ENCODE measurements at regions not wholly inside any gene's neighbourhood (a gene's known extent, or its start where the extent isn't known, plus 50 kb on each side); places are given as distances from the start of the nearest gene placed in this dataset.
"Not testable (repeated sequence)": the region's sequence is repeated elsewhere in the genome, so short reads cannot be mapped to it uniquely, and the experiment has no call there.

DNA sequence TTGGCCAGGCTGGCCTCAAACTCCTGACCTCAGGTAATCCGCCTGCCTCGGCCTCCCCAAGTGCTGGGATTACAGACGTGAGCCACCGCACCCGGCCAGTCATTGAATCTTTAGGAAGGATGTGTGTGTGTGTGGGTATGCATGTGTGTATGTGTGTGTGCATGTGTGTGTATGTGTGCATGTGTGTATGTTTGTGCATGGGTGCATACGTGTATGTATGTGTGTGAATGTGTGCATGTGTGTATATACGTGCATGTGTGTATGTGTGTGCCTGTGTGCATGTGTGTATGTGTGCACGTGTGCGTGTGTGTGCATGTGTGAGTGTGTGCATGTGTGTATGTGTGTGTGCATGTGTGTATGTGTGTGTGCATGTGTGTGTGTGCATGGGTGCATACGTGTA, 120.1 kb upstream of the SHH start:
- DNase-seq = not testable (repeated sequence)

- DNase-seq = no peak
Measured at GRCh38 chr7:155931396-155932085, 119.3 kb upstream of the SHH start.

DNA sequence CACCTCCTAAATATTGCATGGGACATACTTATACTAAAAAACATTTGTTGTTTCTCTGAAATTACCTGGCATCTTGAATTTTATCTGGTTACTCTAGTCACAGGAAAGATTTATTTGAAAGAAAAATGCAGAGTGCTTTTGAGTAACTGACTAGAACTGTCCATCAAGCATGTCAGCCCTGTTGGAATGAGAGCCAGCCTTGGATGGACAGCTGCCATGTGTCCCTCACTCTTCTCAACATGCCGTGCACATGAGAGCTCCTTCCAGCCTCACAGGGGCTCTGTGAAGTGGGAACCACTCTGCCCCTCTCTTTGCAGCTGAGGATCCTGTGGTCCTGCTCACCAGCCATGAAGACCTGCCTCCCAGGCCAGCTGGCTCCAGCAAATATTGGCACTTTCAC, 118.3 kb upstream of the SHH start:
- no peak for DNase-seq

- no peak for DNase-seq
Measured at GRCh38 chr7:155930061-155930460, 117.8 kb upstream of the SHH start.

DNA sequence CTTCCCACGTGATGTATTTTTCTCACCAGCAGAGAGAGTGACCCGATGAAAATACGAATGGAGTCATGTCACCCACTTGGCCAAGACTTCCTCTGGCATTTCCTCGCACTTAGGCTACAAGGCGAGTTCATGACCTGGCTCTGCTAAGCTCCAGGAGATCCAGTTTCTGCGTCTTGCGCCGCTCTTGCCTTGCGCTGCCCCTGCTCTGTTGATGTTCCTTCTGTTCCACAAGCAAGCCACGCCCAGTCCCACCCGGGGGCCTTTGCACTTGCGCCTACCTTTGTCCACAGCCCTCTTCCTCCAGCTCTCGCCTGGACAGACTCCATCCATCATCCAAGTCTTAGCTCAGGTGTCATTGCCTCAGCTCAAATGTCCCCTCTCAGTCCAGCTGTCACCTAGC, 116.3 kb upstream of the SHH start:
- DNase-seq = no peak

- no peak for DNase-seq
Measured at GRCh38 chr7:155927905-155928304, 115.6 kb upstream of the SHH start.

DNA sequence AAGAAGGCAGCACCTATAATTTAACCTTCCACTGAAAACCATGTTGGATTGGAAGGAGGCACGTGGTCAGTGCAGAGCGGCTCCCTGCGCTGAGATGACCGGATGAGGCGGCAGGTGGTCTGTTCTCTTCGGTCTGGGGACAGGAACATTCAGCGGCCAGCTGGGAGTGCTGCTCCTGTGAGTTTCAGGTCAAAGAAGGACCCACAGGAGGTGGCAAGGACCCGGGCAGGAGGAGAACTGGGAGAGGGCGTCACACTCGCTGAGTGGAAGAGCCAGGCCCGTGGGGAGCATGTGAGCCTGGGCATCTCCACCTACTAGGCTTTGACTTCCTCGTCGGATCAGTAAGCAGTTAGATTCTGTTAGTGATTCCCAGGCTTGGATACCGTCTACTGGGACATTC, 113.4 kb upstream of the SHH start:
- no peak for DNase-seq

DNA sequence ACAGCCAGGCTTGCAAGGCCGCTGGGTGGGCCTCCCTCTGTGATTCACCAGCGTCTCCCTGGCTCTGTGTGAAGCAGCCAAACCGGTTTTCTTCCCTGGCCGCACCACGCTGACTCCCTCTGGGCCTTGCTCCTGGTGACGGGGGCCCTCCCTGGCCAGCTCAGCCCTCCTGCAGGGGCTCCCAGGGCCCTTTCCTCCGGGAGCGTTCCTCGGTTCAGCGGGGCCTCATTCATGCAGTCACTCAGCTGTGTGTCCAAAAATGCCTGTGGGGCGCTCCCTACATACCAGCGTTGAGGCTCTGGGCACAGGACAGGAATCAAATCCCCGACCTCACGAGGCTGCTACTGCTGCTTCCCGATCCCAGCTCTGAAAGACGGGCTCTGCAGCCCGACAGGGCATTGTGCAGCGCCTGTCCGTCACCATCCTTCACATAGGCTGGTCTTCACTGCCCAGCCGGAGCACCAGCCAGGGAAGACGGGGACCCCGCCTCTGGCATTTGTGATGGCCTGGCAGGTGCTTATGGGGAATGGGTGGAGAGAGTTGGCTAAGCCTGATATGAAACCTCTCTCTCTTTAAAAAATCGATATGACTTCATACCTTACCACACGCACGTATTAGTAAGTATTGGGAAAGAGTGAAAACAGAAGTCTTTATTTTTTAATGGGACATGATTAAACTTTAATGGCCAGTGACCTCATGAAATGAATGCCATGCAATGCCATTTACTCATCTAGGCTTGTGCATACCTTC, 110.0 kb upstream of the SHH start:
- DNase-seq = no peak

DNA sequence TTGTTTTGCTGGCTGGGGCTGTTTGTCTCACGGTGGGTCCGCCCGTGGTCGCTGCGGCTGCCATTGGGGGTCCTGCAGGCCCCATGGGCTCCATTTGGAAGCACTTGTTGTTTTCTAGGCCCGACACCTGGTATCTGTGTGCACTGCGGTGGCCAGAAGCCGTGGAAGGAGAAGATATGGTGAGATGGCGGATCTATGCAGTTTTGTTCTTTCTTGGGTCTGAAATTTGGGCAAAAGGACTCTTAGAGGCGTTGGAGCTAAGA, 109.5 kb upstream of the SHH start:
- no peak for DNase-seq

GRCh38 chr7:155921086-155921803, 109.0 kb upstream of the SHH start:
- no peak for DNase-seq

- no peak for DNase-seq
Measured at GRCh38 chr7:155920068-155920461, 107.8 kb upstream of the SHH start.

DNA sequence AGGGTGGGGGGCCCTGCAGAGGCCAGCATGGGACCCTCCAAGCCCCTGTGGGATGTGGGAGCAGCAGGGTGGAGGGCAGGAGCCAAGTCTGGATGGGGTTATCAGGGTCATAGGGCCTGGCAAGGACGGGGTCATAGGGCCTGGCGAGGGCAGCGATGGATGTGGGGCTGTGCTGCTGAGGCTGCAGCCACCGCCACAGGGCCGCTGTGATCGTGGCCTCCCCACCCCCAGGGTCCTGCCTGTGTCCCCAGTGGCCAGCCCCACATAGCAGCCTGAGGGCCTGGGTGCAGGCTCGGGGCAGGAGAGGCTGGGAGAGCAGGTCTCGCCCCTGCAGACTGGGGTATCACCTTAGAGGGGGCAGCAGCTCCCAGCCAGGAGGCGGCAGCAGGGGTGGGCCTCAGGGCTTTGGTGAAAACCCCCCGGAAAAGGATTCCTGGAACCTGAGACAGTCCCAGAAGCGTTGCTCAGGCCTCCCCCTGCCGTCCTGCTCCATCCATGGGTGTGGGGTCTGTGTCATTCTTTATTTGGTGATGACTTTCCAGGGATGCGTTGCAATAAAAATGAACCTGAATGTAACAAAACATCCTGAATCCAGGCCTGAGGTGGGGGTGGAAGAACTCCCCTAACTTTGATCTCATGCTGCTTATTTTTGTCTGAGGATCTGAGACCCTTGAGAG, 107.3 kb upstream of the SHH start:
- no peak for DNase-seq

- DNase-seq = no peak
Measured at GRCh38 chr7:155918720-155919390, 106.6 kb upstream of the SHH start.

- no peak for DNase-seq
Measured at GRCh38 chr7:155917836-155918430, 105.7 kb upstream of the SHH start.

DNA sequence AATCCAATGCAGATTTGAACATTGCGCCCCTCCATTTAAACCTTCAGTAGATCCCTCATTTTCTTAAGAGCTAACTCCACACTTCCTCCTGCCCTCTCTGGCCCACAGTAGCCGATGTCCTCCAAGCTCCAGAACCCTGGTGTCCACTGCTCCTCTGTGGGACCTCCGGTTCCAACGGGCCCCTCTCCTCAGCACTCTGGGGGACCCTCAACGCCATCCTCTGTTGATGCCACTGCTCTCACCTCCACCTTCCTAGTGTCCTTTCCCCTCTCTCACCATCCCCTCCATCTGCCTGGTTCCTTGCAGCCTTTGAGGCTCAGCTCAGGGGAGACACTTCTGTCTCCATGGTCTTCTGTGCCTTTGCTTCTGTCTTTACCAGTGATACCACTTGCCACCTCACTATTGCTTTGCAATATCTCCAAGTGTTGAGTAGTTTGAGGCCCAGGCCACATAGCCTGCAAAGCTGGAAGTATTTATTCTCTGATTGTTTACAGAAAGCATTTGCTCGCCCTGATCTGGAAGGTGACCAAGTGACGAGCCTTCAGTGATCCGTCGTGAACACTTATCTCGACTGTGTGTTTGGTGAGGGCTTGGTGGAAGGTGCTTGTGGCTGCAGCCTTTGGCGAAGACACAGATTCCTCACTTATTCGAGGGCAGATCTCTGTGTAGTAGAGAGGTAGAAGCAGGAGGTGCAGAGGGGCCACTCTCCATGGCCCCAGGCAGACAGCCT, 104.8 kb upstream of the SHH start:
- no peak for DNase-seq

DNA sequence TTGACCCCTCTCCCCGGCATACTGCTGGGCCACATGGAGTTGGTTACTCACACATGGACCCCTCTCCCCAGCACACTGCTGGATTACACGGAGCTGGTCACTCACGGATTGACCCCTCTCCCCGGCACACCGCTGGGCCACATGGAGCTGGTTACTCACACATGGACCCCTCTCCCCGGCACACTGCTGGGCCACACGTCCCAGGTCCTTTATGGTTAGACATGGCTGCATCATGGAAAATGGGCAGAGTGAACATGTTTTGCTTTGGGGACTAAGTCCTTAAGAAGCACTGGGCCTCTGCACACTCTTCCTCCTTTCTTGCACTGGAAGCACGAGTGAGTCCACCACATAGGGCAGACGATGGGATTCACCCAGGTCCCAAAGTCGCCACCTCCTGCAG, 102.1 kb upstream of the SHH start:
- DNase-seq = no peak

- no peak for DNase-seq
Measured at GRCh38 chr7:155913719-155914118, 101.5 kb upstream of the SHH start.

DNA sequence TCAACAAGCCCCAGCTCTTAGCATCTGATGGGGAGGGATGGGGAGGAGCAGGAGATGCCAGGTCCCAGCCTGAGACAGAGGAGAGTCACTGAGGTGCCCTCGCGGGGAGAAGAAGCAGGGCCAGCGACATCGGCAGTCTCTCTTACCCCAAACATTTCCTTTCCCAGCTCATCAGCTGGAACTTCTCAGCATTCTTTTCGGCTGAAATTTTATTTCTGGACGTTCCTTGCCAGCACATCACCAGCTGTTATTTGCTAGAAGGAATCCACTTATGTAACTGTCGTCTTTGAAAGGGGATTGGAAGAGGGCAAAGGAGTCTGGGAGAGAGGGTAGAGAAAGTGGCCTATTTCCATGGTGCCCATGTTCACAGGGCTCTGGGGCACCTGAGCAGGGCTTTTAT, 101.0 kb upstream of the SHH start:
- no peak for DNase-seq

DNA sequence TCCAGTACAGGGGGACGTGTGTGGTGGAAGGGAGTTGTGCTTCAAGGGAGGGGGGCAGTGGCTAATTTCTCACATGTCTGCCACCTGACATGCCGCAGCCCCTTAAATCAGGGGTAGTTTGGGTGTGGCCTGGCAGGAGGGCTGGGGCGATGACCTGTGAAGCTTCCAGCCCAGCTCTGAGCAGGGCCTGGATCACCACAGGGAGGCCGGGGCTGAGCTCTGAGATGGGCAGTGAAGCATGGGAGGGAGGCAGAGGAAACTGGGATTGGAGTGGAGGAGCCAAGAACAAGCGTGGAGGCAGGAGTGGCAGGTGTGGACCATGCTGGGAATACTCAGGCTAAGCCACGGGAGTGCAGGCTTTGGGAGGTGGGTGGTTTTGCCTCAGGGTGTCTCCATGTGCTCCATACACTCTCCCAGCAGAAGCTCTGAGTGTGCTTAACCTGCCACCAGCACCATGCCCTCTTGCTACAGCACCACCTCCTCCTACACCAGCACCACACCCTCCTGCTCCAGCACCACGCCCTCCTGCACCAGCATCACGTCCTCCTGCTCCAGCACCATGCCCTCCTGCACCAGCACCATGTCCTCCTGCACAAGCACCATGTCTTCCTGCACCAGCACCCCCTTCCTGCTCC, 99.3 kb upstream of the SHH start:
- no peak for DNase-seq

DNA sequence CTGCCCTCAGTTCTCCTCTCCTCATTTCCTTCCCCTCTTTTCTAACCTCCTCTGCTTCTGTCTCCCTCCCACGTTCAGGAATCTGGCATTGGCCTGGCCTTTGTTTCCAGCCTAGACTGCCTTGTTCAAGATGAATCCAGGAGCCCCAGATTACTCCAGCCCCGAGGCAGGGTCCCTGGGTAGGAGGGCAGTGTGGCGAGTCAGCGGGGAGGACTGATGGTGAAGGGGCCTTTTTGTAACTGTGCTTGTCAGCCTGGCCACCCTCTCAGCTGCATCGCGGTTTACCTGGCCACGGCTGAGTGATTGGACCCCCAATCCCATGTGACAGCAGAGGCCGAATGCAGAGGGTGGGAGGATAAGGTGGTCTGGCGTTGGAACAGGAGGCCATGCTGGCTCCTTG, 96.1 kb upstream of the SHH start:
- no peak for DNase-seq

DNA sequence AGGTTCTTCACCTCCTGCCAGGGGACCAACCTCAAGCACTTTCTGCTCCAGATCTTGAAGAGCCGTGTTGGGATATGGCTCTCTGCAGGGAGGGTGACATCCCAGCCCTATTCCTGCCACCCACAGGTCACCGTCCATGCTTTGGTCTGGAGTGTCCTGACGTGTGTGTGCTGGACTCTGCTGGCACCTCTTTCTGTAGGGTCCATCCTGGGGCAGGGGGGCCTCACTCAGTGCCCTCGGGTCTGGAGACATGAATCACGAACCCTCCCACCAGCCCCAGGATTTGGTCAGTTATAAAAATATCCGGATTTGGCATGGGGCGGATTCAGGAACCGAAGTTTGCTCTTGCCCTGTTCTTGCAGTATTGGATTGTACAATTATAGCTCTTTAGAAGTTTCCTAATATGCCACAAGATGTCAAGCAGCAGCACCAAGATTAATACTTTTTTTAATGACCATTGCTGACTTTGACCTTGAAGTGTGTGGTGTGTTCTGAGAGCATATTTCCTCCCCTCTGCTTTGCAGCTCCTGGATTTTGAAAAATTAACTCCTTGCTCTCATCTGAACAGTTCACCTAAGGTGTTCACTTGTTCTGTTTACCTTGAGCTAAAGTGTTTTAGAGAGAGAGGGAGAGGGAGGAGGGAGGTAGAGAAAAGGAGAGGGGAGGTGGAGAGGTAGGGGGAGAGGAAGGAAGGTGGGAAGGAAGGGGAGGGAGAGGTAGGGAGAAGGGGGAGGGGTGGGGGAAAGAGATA, 95.4 kb upstream of the SHH start:
- no peak for DNase-seq

Measured in NCI-H1436 treated with DMSO at 0.1 percent for 48 hours (cell line).